Esophagus squamous epithelium (tissue), 4 donors: ENCODE measurements at regions not wholly inside any gene's neighbourhood (a gene's known extent, or its start where the extent isn't known, plus 50 kb on each side); places are given as distances from the start of the nearest gene placed in this dataset.

Source experiments
- CTCF ChIP-seq, 6 experiments: fragments of 450-650 bp in 4 of 6; fragments of 200-600 bp in 2 of 6; sonication (generic) in 2 of 6; IDR thresholded peaks; one replicate each; pipeline ENCODE4 v1.5.1; 2016 to 2019; ENCODE audit warnings: antibody characterized with exemption in 6 of 6, mild to moderate bottlenecking in 4 of 6, moderate library complexity in 4 of 6
- POLR2A ChIP-seq, 4 donors: fragments of 450-650 bp; IDR thresholded peaks; one replicate each; pipeline ENCODE4 v1.6.1; 2017; ENCODE audit warnings: antibody characterized with exemption in 4 of 4, mild to moderate bottlenecking in 4 of 4, moderate library complexity in 3 of 4

GRCh38 chr6:90790696-90791095, 203.8 kb upstream of the MAP3K7 start:
- TF ChIP-seq CTCF (IDR thresholded peaks at IDR 0.05) (no peak), POLR2A (IDR thresholded peaks at IDR 0.05) (no peak)
